Left lobe of liver (tissue), 2 donors: ENCODE measurements at regions not wholly inside any gene's neighbourhood (a gene's known extent, or its start where the extent isn't known, plus 50 kb on each side); places are given as distances from the start of the nearest gene placed in this dataset.

Source experiments
- ATAC-seq: fragments of 200-7000 bp; cut with Tn5 transposase; one replicate; pipeline ENCODE4 v1.9.1; 2020; ENCODE audit warnings: mild to moderate bottlenecking, moderate library complexity
- DNase-seq: peaks from one replicate; pipeline ENCODE4 v3.0.0-alpha.2; 2020; ENCODE audit warnings: low spot score
- donor health status: DM: no; HTN: no; CAD: no; lungs with moderate emphysema.
- donor health status: DM: no; HTN: yes; CAD: no.

DNA sequence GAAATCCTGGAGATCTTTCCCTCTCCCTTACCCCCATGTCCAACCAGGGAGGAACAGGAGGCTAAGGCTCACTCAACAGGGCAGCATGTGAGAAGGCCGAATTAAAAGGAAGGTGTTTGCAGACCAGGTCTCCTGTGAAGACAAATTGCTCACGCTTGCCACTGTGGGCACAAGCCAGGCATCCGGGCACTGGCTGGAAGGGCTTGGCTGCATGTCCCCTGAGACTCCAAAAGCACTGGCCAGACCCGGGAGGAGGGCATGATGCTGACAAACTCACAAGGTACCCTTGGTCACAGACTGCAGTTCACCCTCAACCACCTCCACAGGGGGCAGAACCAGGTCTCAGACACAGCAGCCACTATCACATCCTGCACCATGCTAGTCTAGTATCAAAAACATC, 113.7 kb upstream of the NSMCE3 start:
- DNase-seq (no peak), ATAC-seq (no peak)

DNA sequence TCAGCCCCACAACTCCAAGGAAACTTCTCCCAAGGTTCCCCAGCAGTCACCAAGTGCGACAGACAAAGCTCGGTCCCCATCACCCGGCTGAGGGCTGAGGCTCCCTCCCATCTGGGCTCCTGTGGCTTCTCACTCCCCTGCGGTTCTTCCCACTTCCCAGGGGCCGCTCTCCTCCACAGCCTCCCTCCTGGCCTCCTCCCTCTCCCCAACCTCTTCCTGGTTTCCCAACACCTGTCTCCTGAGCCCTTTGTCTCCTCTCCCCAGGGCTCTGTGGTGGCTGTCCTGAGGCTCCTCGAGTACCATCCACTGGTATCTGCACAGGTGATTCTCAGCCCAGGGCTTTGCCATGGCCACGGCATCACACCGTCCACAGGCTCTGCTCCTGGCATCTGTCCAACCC, 113.2 kb upstream of the NSMCE3 start:
- no peak for ATAC-seq
- DNase-seq = no peak

DNA sequence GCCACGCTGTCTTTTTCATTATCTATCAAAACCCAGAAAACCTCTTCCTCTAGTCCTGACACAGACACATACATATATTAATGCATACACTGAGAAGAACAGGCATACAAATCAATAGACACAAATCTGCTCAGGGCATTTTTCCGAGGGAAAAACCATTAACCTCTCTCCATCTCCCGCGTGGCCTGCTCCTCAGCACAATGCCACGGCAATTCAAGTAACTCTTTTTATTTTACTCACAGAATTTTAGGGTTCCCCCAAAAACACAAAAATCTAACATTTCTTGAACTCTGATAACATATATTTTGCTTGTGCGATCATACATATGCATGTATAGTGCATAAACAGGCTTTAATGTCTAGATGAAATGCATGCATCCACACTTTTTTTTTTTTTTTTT, 110.8 kb upstream of the NSMCE3 start:
- DNase-seq (no peak), ATAC-seq (no peak)

DNA sequence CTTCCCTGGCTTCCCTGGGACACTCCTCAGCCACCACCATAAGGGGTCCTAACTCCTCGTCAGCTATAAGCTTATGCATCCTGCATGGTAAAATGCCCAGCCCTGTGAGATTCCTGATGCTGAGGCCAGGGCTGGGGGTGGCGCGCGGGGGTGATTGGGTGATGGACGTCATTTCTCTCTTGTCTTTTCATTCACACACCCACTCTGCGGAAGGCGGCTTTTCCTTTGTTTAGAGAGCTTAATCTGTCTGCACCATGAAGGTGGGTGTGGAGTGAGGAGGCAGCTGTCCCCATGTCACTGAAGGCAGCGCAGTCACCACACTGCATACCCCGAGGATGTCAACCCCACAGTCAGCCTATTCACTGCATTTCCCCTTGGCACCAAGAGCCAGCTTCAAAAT, 110.0 kb upstream of the NSMCE3 start:
- ATAC-seq (no peak), DNase-seq (no peak)

DNA sequence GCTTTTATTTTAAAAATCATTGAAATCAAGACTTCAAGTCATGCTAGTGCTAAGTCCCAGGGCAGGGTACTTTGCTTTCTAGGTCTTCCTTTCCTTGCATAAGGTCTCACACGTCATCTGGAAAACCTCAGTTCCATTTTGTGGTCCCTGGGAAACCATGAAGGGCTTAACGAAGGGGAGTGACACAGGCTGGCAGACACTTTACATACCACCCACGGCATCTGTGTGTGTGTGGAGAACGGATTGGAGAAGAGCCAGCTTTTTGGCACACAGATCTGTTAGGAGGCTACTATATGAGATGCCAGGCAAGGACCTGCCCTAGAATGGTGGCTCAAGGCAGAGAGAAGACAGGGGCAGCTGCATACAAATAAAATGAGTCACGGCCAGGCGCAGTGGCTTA, 107.5 kb upstream of the NSMCE3 start:
- no peak for ATAC-seq
- DNase-seq = no peak

DNA sequence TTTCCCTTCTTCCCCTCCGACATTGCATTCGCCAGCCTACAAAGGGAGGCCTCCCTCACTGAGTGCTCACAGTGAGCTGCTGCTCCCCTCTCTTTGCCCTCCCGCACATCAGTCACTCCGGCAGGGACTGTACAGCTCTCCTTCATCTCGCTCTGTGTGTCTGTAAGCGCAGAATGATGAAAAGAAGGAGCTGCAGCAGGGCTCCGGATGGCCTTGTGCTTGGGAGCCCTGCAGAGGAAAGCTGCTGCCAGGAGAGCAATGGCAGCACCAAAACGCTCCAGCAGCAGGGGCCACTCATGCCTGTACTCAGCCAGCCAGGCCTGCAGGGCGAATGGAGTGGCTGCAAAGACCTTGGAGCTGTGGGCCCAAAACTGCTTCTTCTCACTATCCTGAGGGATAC, 107.0 kb upstream of the NSMCE3 start:
- ATAC-seq (no peak), DNase-seq (no peak)

DNA sequence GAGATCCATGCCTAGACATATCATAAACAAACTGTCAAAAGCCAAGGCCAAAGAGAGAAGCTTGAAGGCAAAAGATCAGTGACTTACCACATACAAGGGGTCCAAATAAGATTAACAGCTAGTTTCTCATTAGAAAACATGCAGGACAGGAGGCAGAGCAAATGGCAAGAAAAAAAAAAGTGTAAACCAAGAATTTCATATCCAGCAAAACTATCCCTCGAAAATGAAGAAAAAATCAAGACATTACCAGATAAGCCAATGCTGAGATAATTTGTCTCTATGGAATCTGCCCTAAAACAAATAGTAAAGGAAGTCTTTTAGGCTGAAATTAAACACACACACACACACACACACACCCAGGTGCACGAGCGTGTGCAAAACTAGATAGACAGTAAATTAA, 99.6 kb upstream of the NSMCE3 start:
- no peak for DNase-seq

DNA sequence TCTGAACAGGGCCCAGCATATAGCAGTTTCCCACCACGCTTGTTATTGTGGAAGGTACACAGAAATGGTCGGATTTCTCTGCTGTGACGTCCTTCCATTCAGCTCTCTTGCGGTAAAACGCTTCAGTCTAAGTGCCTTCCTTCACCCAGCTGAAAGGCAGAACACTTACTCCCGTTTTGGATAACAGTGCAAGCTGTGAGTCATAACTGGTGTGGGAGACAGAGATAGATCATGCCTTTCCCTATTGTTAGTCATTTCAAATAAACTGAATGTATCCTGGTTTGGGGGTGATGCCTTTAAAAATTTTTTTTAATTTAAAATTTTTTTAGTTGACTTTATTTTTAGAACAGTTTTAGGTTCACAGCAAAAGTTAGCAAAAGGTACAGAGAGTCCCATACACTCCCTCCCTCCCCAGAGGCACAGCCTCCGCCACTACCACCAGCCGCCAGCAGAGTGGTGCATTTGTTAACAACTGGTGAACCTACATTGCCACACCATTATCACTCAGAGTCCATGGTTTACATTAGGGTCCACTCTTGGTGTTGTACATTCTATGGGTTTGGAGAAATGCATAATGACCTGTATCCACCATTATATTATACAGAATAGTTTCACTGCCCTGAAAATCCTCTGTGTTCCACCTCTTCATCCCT, 94.9 kb upstream of the NSMCE3 start:
- no peak for DNase-seq
- ATAC-seq = peak; percentile 54

More for the DNA sequence above, 99.6 kb upstream of the NSMCE3 start:
- ATAC-seq = no peak

DNA sequence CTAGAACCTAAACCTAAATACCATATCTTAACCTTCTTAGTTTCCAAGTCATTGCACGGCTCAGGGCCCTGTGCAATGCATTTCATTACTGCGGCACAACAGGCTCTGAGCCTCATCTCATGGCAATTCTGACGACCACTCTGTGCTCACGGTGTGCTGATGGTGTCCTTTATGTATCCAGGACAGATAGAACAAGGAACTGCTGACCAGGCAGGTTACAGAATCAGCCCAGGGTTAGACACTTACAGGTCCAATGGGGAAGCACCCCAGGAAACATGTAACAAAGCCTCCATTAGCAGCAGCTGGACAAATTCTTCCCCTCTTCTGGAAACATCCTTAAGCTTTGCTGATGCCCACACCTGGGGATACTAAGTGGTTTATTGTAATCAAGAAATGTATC, 91.9 kb upstream of the NSMCE3 start:
- ATAC-seq (no peak), DNase-seq (no peak)

DNA sequence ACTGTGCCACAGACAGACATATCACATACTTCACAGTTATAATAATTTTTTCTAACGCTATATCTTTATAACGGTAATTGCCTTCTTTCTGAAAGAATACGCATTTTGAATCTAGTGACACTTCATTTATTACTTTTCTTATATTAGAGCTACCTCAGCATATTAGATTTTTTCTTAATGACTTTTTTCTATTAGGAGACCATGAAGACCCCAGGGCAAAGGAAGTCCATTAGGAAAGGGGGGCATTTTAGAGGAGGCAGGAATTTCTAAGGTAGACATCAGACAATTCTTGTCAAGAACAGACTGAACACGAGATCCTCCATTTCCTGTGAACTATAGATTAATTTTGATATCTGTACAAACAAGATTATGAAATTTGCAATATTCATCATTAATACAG, 90.5 kb upstream of the NSMCE3 start:
- ATAC-seq = no peak

DNA sequence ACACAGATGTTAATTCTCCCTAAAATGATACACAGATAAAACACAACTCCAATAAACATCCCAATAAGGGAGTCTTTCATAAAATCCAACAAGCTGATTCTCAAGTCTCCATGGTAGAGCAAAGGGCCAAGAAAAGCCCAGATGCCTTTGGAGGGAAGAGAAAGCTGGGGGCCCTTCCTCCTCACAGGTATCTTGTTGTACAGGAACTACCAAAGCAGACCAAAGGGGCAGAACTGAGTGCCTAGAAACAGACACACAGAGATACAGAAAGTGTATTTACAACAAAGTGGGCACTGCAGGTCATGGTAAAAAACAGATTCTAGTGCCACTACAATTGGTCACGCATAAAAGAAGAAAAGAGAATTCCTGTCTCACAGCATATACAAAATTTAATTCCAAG, 87.2 kb upstream of the NSMCE3 start:
- ATAC-seq = no peak
- DNase-seq = no peak

More for the DNA sequence above, 90.5 kb upstream of the NSMCE3 start:
- DNase-seq = no peak

DNA sequence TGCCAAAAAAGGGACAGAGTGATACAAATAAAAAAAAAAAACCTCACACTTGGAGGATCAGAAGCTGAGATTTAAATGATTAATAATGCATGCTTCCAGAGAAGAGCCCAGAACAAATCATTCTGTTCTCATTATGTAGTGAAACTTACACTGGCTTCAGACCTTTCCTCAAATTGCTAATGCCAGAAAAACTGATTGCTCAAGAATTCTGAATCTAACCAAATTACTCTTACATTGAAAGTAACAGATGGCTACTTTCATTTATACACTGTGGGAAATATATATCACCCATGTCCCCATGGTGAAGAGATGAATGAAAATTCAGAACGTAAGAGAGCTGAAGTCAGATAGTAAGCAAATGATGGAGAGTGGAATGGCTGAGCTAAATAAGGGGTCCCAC, 85.9 kb upstream of the NSMCE3 start:
- ATAC-seq (no peak), DNase-seq (no peak)

DNA sequence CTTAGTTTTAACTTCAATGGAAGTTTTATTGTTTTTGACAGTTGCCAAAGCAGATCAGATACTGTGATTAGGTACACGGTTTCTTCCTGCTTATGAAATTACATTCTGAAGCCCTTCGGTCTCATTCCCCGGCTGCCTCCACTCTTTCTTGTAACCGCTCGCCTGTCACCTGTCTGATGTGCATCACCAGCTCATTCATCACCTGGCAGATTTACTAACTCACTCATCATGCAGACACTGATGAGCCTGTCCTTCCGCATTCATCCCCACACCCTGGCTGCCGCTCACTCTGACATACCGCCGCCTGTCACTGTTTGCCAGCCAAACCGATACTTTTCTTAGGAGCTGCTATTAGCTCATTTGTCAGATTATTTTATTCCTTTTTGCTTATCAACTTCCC, 82.8 kb upstream of the NSMCE3 start:
- DNase-seq (no peak), ATAC-seq (no peak)

DNA sequence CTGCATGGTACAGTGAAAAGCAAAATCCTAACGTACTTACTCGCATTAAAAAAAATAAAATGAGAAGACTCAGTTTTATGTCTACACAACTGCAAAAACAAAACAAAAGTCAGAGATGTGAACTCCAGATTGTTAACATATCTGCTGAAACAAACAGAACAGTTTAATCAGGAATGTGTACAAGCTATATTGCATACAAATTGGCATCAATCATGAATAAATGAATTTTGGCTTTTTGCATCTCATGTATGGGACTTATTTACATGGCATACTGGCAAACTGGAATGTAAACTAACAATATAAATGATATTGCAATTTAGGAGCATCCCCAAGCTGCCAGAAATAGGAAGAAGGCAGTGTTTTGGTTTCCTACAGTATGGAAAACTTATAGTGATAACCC, 79.6 kb upstream of the NSMCE3 start:
- ATAC-seq (no peak), DNase-seq (no peak)

DNA sequence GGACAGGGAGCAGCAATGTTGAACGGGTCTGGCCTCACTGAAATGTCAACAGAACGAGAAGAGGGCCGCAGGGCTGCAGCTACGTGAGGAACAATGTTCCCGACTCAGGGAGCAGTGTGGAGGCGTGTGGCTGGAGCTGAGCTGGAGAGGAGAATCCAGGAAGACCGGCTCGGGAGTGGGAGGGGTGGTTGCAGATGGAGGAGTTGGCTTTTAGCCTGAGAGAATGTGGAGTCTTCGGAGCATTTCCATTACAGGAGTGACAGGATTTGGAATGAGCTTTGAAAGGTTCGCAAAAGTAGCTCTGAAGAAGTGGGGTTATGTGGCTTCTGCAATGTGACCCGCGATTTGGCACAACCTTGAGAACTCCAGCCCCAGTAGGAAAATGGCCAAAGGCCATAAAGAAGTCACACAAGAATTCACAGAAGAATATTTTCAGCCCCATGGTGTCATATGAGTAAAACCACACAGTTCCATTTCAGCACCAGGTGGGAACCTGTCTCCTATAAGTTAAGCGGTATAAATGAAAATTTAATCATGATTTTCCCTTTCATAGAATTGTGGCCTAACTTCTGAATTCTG, 78.8 kb upstream of the NSMCE3 start:
- no peak for DNase-seq

DNA sequence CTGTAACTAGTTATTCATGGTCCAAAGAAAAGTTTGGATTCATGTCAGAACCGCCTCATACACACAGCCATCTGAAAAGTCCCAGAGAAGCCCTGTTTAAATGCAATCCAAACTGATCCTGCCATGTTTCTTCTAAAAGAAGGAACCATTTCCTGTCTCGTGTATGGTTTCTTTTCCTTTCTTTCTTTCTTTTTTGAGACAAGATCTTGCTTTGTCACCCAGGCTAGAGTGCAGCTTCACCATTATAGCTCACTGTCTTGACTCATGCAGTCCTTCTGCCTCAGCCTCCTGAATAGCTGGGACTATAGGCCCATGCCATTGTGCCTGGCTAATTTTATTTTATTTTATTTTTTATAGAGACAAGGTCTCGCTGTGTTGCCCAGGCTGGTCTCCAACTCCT, 77.4 kb upstream of the NSMCE3 start:
- ATAC-seq (no peak), DNase-seq (no peak)

More for the DNA sequence above, 78.8 kb upstream of the NSMCE3 start:
- no peak for ATAC-seq

DNA sequence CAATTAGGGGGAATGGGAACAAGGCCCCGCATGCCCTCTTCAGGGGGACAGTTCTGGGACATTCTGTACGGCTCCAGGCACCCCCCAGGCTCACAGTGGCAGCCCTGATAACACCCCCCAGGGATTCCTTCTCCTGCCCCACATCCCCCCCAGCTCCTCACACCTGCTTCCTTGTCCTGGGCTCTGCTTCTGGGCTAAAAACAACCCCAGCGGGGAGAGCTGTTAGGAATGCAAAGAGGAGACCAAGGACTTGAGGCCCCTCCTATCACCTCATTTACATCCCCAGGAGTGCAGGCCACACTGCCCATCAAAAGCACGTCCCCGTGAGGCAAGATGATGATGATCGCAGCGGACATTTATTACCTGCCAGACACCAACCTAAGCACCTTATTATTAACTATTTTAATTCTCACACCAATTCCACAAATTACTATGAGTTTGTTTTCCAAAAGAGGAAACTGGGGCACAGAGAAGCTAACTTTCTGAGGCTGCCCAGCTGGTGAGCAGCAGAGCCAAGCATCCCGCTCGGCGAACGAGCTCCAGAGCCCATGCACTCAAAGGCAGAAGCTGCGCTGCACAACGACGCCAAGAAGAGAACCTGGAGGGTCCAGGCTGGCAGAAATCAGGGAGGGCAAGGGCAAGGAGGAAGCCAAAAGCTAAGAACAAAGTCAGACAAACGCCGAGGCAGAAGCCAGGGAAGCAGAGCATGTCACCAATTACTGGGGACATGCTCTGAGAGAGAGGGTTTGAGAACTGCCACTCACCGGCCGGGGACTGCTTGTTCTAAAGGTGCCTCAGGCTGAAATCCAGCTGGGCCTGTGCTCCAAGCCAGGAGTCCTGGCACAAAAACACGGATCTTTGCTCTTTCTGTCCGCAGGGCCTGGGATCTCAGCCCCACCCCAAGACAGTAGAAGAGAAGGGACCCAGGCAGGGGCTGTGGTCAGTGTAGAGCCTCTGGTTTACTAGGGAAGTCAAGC, 76.2 kb upstream of the NSMCE3 start:
- ATAC-seq = no peak

DNA sequence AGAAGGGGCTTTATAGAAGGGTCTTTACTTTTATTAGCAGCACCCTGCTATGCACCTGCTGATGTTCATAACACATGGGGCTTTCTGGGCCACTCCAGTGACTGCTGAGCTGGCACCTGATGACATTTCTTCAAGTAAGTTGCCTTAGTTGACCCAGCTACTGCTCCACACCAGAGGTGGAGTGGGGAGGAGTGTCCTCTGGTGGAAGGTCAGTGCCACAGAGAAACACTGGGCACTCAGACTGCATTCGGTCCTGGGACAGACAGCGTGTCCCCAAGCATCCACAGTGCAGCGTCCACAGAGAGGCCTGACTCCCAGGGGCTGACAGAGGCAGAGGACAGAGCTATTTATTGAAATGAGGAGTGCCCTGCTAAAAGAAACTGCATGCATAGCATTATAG, 74.9 kb upstream of the NSMCE3 start:
- ATAC-seq = no peak
- no peak for DNase-seq

More for the DNA sequence above, 76.2 kb upstream of the NSMCE3 start:
- DNase-seq = no peak

DNA sequence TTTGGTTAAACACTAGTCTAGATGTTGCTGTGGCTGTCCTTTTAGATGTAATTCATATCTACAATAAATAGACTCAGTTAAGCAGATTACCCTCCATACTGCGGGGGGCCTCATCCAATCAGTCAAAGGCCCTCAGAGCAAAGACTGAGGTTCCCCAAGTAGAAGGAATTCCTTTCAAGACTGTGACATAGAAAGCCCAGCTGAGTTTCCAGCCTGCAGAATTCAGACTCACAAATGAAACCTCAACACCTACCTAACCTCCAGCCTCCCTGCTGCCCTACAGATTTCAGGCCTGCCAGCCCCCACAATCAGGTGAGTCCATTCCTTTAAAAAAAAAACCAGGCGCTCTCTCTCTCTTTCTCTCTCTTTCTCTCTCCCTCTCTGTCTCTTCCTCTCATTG, 73.6 kb upstream of the NSMCE3 start:
- no peak for DNase-seq
- no peak for ATAC-seq

DNA sequence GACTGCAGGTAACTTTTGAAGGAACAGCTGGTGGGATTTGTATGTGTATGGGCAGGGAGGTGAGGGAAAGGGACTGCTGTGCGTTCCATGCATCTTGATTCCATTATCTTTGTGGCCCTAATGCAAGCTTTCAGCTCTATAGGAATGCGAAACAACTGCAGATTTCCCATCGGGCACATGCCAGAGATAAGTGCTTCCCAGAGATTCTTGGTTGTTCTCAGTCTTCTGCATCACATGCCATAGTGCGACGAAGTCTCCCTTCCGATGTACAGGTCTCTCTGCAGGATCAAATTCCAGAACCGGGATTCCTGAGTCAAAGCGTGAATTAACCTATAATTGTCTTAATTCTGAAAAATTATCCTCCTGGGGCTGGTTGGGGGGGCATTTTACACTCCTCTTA, 72.6 kb upstream of the NSMCE3 start:
- DNase-seq (no peak), ATAC-seq (no peak)

DNA sequence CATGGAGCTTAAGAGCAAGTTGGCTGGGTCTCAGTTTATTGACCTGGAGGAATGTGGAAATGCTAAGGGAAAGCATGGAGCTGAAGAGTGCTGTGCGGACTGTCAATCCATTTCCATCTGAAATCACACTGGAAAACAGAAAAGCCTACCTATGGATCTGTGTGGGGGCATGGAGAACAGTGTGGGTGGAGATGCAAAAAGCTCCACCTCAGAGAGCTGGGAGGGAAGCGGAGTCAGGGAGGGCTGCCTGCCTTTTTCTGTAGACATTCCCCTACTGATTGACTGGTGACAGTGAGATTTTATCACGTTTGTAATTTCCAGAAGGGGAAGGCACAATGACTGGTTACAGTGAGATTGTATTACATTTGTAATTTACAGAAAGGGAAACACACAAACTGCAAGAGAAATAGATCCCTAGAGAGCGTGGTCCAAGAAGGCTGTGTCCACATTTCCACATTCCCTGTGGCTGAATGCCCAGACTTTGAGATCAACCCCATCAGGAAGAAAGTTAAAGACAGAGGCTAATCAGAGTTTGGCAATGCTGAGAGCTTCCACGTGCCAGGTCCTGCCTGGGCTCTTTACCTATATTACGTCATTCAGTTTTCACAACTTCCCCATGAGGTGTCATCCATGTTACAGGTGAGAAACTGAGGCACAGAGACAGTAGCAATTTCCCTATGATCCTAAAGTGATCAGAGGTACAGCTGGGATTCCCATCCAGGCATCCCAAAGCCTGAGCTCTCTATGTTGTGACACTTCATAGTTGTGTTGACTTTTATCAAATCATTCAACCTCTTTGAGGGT, 67.7 kb upstream of the NSMCE3 start:
- ATAC-seq (peak; percentile 54), DNase-seq (no peak)
